C4-2B (cell line): ENCODE measurements at regions not wholly inside any gene's neighbourhood (a gene's known extent, or its start where the extent isn't known, plus 50 kb on each side); places are given as distances from the start of the nearest gene placed in this dataset.
"Not testable (repeated sequence)": the region's sequence is repeated elsewhere in the genome, so short reads cannot be mapped to it uniquely, and the experiment has no call there.

Experiments used
- ZFX ChIP-seq: fragments of 450-650 bp; IDR thresholded peaks from 2 replicates; pipeline ENCODE4 v1.6.1; 2017
- TF ChIP-seq, protein P1 (sequence below): fragments of 450-650 bp; conservative IDR thresholded peaks from 2 replicates; pipeline ENCODE4 v1.5.1; 2017; ENCODE audit warnings: mild to moderate bottlenecking

DNA sequence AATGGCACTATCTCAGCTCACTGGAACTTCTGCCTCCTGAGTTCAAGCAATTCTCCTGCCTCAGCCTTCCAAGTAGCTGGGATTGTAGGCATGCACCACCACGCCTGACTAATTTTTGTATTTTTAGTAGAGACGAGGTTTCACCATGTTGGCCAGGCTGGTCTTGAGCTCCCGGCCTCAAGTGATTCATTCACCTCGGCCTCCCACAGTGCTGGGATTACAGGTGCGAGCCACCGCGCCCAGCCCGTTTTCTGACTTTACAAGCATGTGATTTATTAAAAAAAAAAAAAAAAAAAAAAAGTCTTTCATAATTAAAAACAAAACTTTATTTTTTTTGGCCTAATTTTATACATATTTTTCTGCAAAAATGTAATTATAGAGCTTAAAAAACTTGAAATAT lies 64.8 kb upstream of the DGKB start:
- TF ChIP-seq, protein P1, sequence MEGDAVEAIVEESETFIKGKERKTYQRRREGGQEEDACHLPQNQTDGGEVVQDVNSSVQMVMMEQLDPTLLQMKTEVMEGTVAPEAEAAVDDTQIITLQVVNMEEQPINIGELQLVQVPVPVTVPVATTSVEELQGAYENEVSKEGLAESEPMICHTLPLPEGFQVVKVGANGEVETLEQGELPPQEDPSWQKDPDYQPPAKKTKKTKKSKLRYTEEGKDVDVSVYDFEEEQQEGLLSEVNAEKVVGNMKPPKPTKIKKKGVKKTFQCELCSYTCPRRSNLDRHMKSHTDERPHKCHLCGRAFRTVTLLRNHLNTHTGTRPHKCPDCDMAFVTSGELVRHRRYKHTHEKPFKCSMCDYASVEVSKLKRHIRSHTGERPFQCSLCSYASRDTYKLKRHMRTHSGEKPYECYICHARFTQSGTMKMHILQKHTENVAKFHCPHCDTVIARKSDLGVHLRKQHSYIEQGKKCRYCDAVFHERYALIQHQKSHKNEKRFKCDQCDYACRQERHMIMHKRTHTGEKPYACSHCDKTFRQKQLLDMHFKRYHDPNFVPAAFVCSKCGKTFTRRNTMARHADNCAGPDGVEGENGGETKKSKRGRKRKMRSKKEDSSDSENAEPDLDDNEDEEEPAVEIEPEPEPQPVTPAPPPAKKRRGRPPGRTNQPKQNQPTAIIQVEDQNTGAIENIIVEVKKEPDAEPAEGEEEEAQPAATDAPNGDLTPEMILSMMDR, result not testable (repeated sequence)
- not testable (repeated sequence) for TF ChIP-seq ZFX
